NCI-H1436 (cell line): ENCODE measurements at regions not wholly inside any gene's neighbourhood (a gene's known extent, or its start where the extent isn't known, plus 50 kb on each side); places are given as distances from the start of the nearest gene placed in this dataset.
A peak's percentile ranks its signal among the peaks of the same experiment; 100 is the strongest.

ENCODE experiments used
- DNase-seq: peaks from one replicate; lab custom pipeline; 2025; lab: John Stamatoyannopoulos, UW

- DNase-seq = no peak
Measured at GRCh38 chr3:182575941-182576340, 217.4 kb upstream of the ATP11B start.

- no peak for DNase-seq
Measured at GRCh38 chr3:182583545-182583944, 209.8 kb upstream of the ATP11B start.

GRCh38 chr3:182585532-182586150 is 207.7 kb upstream of the ATP11B start:
- no peak for DNase-seq

GRCh38 chr3:182592747-182593146 is 200.6 kb upstream of the ATP11B start:
- no peak for DNase-seq

GRCh38 chr3:182596676-182597410 is 196.5 kb upstream of the ATP11B start:
- peak; percentile 95 for DNase-seq

- no peak for DNase-seq
Measured at GRCh38 chr3:182597621-182598041, 195.7 kb upstream of the ATP11B start.

GRCh38 chr3:182601597-182601996 is 191.7 kb upstream of the ATP11B start:
- no peak for DNase-seq

- no peak for DNase-seq
Measured at GRCh38 chr3:182603501-182603900, 189.8 kb upstream of the ATP11B start.

- DNase-seq = no peak
Measured at GRCh38 chr3:182605882-182606611, 187.3 kb upstream of the ATP11B start.

GRCh38 chr3:182606905-182607504 is 186.3 kb upstream of the ATP11B start:
- DNase-seq = no peak

GRCh38 chr3:182608832-182609231 is 184.5 kb upstream of the ATP11B start:
- no peak for DNase-seq

- no peak for DNase-seq
Measured at GRCh38 chr3:182609575-182610156, 183.6 kb upstream of the ATP11B start.

- DNase-seq = no peak
Measured at GRCh38 chr3:182612332-182612731, 181.0 kb upstream of the ATP11B start.

- DNase-seq = no peak
Measured at GRCh38 chr3:182617500-182617899, 175.8 kb upstream of the ATP11B start.

- peak; percentile 69 for DNase-seq
Measured at GRCh38 chr3:182618085-182618732, 175.1 kb upstream of the ATP11B start.

GRCh38 chr3:182618981-182619591 is 174.2 kb upstream of the ATP11B start:
- no peak for DNase-seq

GRCh38 chr3:182620723-182621434 is 172.4 kb upstream of the ATP11B start:
- DNase-seq = no peak

- DNase-seq = no peak
Measured at GRCh38 chr3:182621435-182622240, 171.7 kb upstream of the ATP11B start.

GRCh38 chr3:182622241-182622545 is 171.1 kb upstream of the ATP11B start:
- DNase-seq = no peak
